ENCODE measurements at regions not wholly inside any gene's neighbourhood (a gene's known extent, or its start where the extent isn't known, plus 50 kb on each side); places are given as distances from the start of the nearest gene placed in this dataset.

DNA sequence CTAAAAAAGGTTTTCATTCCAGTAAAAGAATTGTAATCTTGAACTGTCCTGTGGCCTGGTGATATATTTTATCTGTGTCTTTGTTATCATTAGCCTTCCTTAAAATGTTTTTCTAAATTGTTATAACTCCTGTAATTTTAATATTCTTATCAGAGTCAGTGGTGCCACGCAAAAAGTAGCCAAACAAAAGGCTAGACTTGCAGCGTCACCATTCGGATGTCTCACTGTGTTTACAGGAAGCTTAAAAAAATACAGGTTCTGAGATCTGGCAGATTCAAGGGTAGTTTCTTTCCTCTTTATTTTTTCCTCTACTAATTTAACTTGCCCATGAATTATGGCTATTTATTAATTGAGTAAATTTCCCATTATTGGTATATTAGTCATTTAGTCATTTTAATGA is 362.3 kb downstream of the MAT2B start:
- TF ChIP-seq EZH2 (IDR thresholded peaks at IDR 0.05; ENCODE audit: borderline replicate concordance, insufficient read depth, low read depth, low read length, poor library complexity, severe bottlenecking): no peak
- TF ChIP-seq, protein P1, sequence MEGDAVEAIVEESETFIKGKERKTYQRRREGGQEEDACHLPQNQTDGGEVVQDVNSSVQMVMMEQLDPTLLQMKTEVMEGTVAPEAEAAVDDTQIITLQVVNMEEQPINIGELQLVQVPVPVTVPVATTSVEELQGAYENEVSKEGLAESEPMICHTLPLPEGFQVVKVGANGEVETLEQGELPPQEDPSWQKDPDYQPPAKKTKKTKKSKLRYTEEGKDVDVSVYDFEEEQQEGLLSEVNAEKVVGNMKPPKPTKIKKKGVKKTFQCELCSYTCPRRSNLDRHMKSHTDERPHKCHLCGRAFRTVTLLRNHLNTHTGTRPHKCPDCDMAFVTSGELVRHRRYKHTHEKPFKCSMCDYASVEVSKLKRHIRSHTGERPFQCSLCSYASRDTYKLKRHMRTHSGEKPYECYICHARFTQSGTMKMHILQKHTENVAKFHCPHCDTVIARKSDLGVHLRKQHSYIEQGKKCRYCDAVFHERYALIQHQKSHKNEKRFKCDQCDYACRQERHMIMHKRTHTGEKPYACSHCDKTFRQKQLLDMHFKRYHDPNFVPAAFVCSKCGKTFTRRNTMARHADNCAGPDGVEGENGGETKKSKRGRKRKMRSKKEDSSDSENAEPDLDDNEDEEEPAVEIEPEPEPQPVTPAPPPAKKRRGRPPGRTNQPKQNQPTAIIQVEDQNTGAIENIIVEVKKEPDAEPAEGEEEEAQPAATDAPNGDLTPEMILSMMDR (IDR thresholded peaks at IDR 0.05): no peak
